GM19238 (cell line): ENCODE measurements at regions not wholly inside any gene's neighbourhood (a gene's known extent, or its start where the extent isn't known, plus 50 kb on each side); places are given as distances from the start of the nearest gene placed in this dataset.
"Not testable (repeated sequence)": the region's sequence is repeated elsewhere in the genome, so short reads cannot be mapped to it uniquely, and the experiment has no call there.

Experiments used
- DNase-seq: peaks from one replicate; pipeline ENCODE4 v3.0.0; 2011; ENCODE audit warnings: low spot score; ENCODE audit not compliant: insufficient read length

DNA sequence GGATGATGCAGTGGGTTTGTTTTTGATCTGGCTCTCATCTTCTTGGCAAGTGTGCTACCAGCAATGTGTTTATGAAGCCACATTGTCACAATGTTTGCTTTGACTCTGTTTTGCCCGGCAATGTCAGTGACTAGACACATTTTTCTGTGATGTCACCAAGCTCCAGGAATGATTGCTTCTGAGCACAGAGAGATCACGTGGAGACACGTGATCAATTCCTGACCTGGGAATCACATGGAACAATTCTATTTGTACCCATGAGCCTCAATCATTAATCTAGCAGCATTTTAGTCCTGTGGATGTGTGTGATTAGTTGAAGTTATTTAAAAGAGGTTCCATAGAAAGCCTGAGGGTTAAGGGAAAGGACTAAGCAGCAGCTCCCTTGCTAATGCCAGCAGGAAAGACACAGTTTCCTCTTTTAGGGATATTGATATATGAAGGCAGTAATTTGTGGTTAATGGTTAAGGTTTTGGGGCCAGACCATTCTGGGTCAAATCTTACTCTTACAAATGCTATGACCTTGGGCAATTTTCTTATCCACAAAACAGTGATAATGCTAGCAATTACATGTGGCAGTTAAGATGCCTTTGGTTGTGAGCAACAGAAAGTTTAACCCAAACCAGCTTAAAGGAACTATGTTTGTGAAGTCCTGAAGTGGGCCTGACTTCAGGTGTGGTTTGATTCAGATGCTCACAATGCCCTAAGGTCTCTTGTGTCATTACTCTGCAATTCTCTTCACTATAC, 59.0 kb downstream of the FASLG start:
- DNase-seq: no peak

- no peak for DNase-seq
Measured at GRCh38 chr1:172719066-172719627, 60.2 kb downstream of the FASLG start.

- no peak for DNase-seq
Measured at GRCh38 chr1:172719694-172720138, 60.8 kb downstream of the FASLG start.

- DNase-seq: no peak
Measured at GRCh38 chr1:172720339-172720738, 61.4 kb downstream of the FASLG start.

DNA sequence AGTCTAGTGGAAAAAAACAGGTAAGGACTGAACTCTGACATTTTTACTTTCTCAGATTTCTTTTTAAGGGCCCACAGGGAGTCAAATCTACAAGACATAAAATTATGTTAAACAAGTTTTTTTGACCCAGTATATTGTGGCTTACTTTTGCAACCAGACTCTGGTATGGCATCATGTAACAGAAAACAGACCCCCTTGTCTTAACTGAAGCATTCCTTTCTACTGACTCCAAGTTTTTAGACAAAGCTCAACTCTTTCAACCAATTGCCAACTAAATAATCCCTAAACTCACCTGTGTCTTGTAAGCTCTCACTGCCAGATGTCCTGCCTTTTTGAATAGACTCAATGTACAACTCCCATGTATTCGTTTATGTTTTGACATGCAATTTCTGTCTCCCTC, 64.3 kb downstream of the FASLG start:
- DNase-seq: no peak

GRCh38 chr1:172724232-172724631, 65.3 kb downstream of the FASLG start:
- no peak for DNase-seq

DNA sequence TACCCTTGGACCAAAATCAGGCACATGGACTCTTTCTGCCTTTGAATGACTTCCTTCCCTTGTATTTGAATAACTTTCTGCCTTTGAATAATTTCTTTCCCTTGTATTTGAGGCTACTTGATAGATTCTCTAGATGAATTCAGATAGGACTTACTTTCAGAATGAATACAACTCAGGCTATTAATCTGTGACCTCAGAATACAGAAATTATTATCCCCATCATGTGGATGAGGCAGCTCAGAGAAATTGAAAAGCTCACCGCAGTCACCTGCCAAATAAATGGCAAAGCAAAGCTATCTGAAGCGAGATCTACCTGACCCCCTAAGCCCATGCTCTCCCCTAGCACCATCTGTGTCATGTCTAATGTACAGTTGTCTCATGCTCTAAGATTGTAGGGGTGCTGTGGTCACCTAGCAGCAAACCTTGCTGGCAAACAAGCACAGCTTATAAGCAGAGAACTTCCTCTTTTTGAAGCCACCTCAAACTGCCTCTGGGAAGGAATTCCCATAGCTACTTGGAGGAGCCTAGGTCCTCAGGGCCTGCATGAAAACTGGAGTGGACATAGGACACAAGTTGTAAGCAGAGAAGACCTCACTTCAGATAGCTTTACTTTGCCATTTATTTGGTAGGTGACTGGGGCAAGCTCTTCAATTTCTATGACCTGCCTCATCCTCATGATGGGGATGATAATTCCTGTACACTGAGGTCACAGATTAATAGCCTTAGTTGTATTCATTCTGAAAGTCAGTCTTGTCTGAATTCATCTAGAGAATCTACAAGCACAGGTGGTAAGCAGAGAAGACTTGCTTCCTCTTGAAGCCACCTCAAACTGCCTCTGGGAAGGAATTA, 66.1 kb downstream of the FASLG start:
- DNase-seq: no peak

GRCh38 chr1:172726740-172727139, 67.8 kb downstream of the FASLG start:
- no peak for DNase-seq

GRCh38 chr1:172727275-172727857, 68.5 kb downstream of the FASLG start:
- no peak for DNase-seq

DNA sequence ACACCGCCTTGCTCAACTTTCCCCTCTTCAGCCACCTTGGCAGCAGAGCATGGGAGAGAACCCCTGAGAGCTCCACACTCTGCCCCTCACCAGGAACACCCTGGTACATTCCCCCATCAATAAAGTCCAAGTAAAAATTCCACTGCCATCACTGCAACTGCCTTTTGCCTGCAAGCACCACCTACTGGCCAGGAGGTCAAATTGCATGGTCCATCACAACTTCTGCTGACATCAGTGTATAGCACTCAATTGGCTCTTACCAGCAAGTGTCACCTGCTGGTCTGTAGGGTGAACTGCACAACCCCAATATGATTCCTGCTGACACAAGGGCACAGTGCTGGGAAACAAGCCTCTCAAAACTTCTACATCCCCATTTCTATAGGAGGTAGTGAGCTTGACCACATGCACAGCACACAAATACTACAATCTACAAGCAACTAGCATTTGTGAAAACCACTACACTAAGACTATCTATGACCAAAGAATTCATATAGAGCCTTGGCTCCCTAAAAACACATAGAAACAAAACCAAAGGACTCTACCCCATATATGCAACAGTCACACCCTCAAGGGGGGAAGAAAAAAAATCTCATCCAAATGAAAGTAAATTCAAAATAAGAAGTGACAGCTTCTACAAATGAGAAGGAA, 69.2 kb downstream of the FASLG start:
- DNase-seq: no peak

DNA sequence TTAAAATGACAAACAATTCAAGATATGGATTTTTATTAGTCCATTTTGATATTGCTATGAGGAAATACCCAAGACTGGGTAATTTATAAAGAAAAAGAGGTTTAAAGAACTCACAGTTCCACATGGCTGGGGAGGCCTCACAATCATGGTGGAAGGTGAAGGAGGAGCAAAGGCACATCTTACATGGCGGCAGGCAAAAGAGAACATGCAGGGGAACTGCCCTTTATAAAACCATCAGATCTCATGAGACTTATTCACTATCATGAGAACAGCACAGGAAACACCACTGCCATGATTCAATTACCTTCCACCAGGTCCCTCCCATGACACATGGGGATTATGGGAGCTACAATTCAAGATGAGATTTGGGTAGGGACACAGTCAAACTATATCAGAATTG, 69.8 kb downstream of the FASLG start:
- not testable (repeated sequence) for DNase-seq

GRCh38 chr1:172732427-172732826, 73.5 kb downstream of the FASLG start:
- no peak for DNase-seq

- DNase-seq: no peak
Measured at GRCh38 chr1:172733815-172734214, 74.9 kb downstream of the FASLG start.

- DNase-seq: no peak
Measured at GRCh38 chr1:172738389-172738788, 79.5 kb downstream of the FASLG start.

- DNase-seq: no peak
Measured at GRCh38 chr1:172742599-172743500, 83.9 kb downstream of the FASLG start.

- DNase-seq: no peak
Measured at GRCh38 chr1:172745014-172745413, 86.1 kb downstream of the FASLG start.

- DNase-seq: peak; percentile 19
Measured at GRCh38 chr1:172746091-172746949, 87.4 kb downstream of the FASLG start.

- DNase-seq: no peak
Measured at GRCh38 chr1:172748201-172748600, 89.3 kb downstream of the FASLG start.

DNA sequence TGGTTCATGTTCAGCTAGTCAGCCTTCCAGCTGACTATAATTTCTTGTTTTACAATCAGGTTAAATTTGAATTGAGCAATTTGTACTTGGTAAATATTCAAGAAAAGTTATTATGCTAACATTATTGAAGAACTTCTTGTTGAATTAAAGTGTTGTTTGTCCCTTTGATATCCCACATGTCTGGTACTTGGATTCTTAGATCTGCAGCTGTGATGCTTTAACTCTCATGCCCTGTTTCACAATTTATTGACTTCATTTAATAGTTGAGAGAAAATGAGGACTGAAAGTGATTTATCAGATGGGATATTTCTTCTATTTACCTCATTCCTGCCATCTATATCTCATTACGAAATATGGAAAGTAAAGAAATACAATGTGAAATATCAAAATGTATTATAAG, 92.8 kb downstream of the FASLG start:
- DNase-seq: no peak
